ENCODE measurements at regions not wholly inside any gene's neighbourhood (a gene's known extent, or its start where the extent isn't known, plus 50 kb on each side); places are given as distances from the start of the nearest gene placed in this dataset.

DNA sequence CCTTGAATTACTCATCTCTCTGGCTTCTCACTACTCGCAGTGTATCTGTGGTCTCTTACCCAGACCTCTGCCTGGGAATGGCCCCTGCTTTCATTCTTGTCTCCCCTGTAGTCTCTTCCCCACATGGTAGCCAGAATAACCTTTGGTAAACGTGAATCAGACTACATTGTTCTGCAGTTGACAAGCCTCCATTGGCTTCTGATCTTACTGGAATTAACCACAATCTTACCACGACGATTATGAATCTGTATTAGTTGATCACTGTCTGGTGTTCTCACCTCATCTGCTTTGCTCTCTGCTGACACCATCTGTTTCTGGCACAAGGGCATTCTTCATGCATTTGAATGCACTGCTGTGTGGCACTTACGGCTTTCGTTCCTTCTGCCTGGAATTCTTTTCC lies 781.2 kb downstream of the MTRR start:
- TF ChIP-seq ZNF274 (IDR thresholded peaks at IDR 0.05; ENCODE audit: low read depth, low read length) (no peak), SUZ12 (IDR thresholded peaks at IDR 0.05; ENCODE audit: extremely low read depth, insufficient read depth, insufficient read length) (no peak)
